Gastrocnemius medialis (tissue), 4 donors: ENCODE measurements at regions not wholly inside any gene's neighbourhood (a gene's known extent, or its start where the extent isn't known, plus 50 kb on each side); places are given as distances from the start of the nearest gene placed in this dataset.

Experiments
- CTCF ChIP-seq, 5 experiments: fragments of 450-650 bp in 3 of 5; fragments of 200-600 bp in 2 of 5; sonication (generic) in 2 of 5; IDR thresholded peaks in 4 of 5; conservative IDR thresholded peaks in 1 of 5; 1 replicate in 4 of 5; 2 replicates in 1 of 5; pipeline ENCODE4 v1.5.1; 2016 to 2019; ENCODE audit warnings: antibody characterized with exemption in 5 of 5, mild to moderate bottlenecking in 3 of 5, moderate library complexity in 3 of 5
- POLR2A ChIP-seq, 2 donors: fragments of 450-650 bp; IDR thresholded peaks; one replicate each; pipeline ENCODE4 v1.6.1; 2017; ENCODE audit warnings: antibody characterized with exemption in 2 of 2, mild to moderate bottlenecking in 2 of 2, moderate library complexity in 2 of 2

GRCh38 chr1:91613595-91613994 is 112.9 kb downstream of the CDC7 start:
- TF ChIP-seq CTCF (IDR thresholded peaks at IDR 0.05 in 4 of 5, conservative IDR thresholded peaks at IDR 0.05 in 1 of 5) (no peak), POLR2A (IDR thresholded peaks at IDR 0.05) (no peak)
